SJSA1 (cell line): ENCODE measurements at regions not wholly inside any gene's neighbourhood (a gene's known extent, or its start where the extent isn't known, plus 50 kb on each side); places are given as distances from the start of the nearest gene placed in this dataset.

Source experiments
- DNase-seq, 2 experiments: peaks; one replicate each; pipeline ENCODE4 v3.0.0-alpha.2; 2015 to 2020; ENCODE audit warnings: low spot score in 2 of 2, low read depth in 1 of 2
- H3K27ac ChIP-seq: fragments of 250-450 bp; sonication (Bioruptor Pico); 2 replicates; pipeline ENCODE4 v1.5.1; 2020; ENCODE audit warnings: mild to moderate bottlenecking, moderate library complexity
- H3K27me3 ChIP-seq: fragments of 250-450 bp; sonication (Bioruptor Pico); replicated peaks from 2 replicates; pipeline ENCODE4 v1.5.1; 2020; ENCODE audit warnings: mild to moderate bottlenecking, moderate library complexity
- H3K36me3 ChIP-seq: fragments of 250-450 bp; sonication (Bioruptor Pico); 2 replicates; pipeline ENCODE4 v1.5.1; 2020; ENCODE audit warnings: mild to moderate bottlenecking
- H3K4me1 ChIP-seq: fragments of 250-450 bp; sonication (Bioruptor Pico); replicated peaks from 2 replicates; pipeline ENCODE4 v1.6.1; 2021; ENCODE audit warnings: mild to moderate bottlenecking
- H3K4me3 ChIP-seq: fragments of 250-450 bp; sonication (Bioruptor Pico); 2 replicates; pipeline ENCODE4 v1.5.1; 2020; ENCODE audit warnings: mild to moderate bottlenecking
- H3K9me3 ChIP-seq: fragments of 250-450 bp; sonication (Bioruptor Pico); replicated peaks from 2 replicates; pipeline ENCODE4 v1.5.1; 2020; ENCODE audit warnings: mild to moderate bottlenecking

GRCh38 chr6:94462231-94462630, 1042.9 kb upstream of the EPHA7 start:
- H3K4me1 ChIP-seq = no peaks in the 10 kb centered on the region
- H3K4me3 ChIP-seq = no peak overlapping the region
- H3K9me3 ChIP-seq = no peaks in the 10 kb centered on the region
- H3K36me3 ChIP-seq = no peaks in the 10 kb centered on the region
- H3K27ac ChIP-seq = no peak overlapping the region
- no peaks in the 10 kb centered on the region for H3K27me3 ChIP-seq
- DNase-seq = no peak

GRCh38 chr6:94456266-94456665, 1036.9 kb upstream of the EPHA7 start:
- H3K36me3 ChIP-seq = no peaks in the 10 kb centered on the region
- H3K4me3 ChIP-seq = no peak overlapping the region
- no peak for DNase-seq
- H3K4me1 ChIP-seq = no peaks in the 10 kb centered on the region
- H3K27ac ChIP-seq = no peak overlapping the region
- 0 out of 2 replicates have a peak, but pooled peaks cover under 1% of the 10 kb centered on the region for H3K9me3 ChIP-seq
- H3K27me3 ChIP-seq = no peaks in the 10 kb centered on the region

- Histone ChIP-seq H3K4me3 (no peak overlapping the region), H3K27ac (no peak overlapping the region), H3K36me3 (no peaks in the 10 kb centered on the region), H3K4me1 (no peaks in the 10 kb centered on the region), H3K9me3 (0 out of 2 replicates have a peak, but pooled peaks cover 2% of the 10 kb centered on the region), H3K27me3 (no peaks in the 10 kb centered on the region)
- no peak for DNase-seq
These were observed 1034.9 kb upstream of the EPHA7 start for GRCh38 chr6:94454231-94454630.

- Histone ChIP-seq H3K9me3 (0 out of 2 replicates have a peak, but pooled peaks cover under 1% of the 10 kb centered on the region), H3K4me1 (no peaks in the 10 kb centered on the region), H3K27ac (no peak overlapping the region), H3K36me3 (no peaks in the 10 kb centered on the region), H3K4me3 (no peak overlapping the region), H3K27me3 (no peaks in the 10 kb centered on the region)
- DNase-seq = no peak
These were observed 1026.8 kb upstream of the EPHA7 start for GRCh38 chr6:94446120-94446519.

GRCh38 chr6:94443701-94444100, 1024.3 kb upstream of the EPHA7 start:
- no peak for DNase-seq
- H3K4me1 ChIP-seq = no peaks in the 10 kb centered on the region
- no peaks in the 10 kb centered on the region for H3K36me3 ChIP-seq
- no peak overlapping the region for H3K27ac ChIP-seq
- no peaks in the 10 kb centered on the region for H3K27me3 ChIP-seq
- no peaks in the 10 kb centered on the region for H3K9me3 ChIP-seq
- H3K4me3 ChIP-seq = no peak overlapping the region

GRCh38 chr6:94424692-94425091, 1005.3 kb upstream of the EPHA7 start:
- no peak for DNase-seq
- no peak overlapping the region for H3K4me3 ChIP-seq
- H3K27ac ChIP-seq = no peak overlapping the region
- H3K36me3 ChIP-seq = no peaks in the 10 kb centered on the region
- no peaks in the 10 kb centered on the region for H3K27me3 ChIP-seq
- H3K4me1 ChIP-seq = no peaks in the 10 kb centered on the region
- peaks cover 2% of the 10 kb centered on the region; the same call in 1 of the 2 replicates for H3K9me3 ChIP-seq

- no peak for DNase-seq
- Histone ChIP-seq H3K4me1 (no peaks in the 10 kb centered on the region), H3K9me3 (no peaks in the 10 kb centered on the region), H3K27me3 (no peaks in the 10 kb centered on the region), H3K36me3 (no peaks in the 10 kb centered on the region), H3K27ac (no peak overlapping the region), H3K4me3 (no peak overlapping the region)
These were observed 998.0 kb upstream of the EPHA7 start for GRCh38 chr6:94417363-94417762.

GRCh38 chr6:94414041-94414440, 994.7 kb upstream of the EPHA7 start:
- no peak overlapping the region for H3K27ac ChIP-seq
- H3K4me3 ChIP-seq = no peak overlapping the region
- H3K9me3 ChIP-seq = no peaks in the 10 kb centered on the region
- no peak for DNase-seq
- no peaks in the 10 kb centered on the region for H3K27me3 ChIP-seq
- H3K4me1 ChIP-seq = no peaks in the 10 kb centered on the region
- H3K36me3 ChIP-seq = no peaks in the 10 kb centered on the region

GRCh38 chr6:94401311-94401710, 982.0 kb upstream of the EPHA7 start:
- no peak overlapping the region for H3K27ac ChIP-seq
- no peak for DNase-seq
- no peaks in the 10 kb centered on the region for H3K4me1 ChIP-seq

GRCh38 chr6:94394822-94395221, 975.5 kb upstream of the EPHA7 start:
- no peaks in the 10 kb centered on the region for H3K27me3 ChIP-seq
- H3K36me3 ChIP-seq = no peaks in the 10 kb centered on the region
- H3K4me3 ChIP-seq = no peak overlapping the region
- H3K9me3 ChIP-seq = no peaks in the 10 kb centered on the region
- H3K27ac ChIP-seq = no peak overlapping the region
- H3K4me1 ChIP-seq = no peaks in the 10 kb centered on the region
- no peak for DNase-seq

More at GRCh38 chr6:94401311-94401710, 982.0 kb upstream of the EPHA7 start:
- Histone ChIP-seq H3K27me3 (no peaks in the 10 kb centered on the region), H3K4me3 (no peak overlapping the region), H3K36me3 (no peaks in the 10 kb centered on the region), H3K9me3 (no peaks in the 10 kb centered on the region)

GRCh38 chr6:94389218-94389617, 969.9 kb upstream of the EPHA7 start:
- DNase-seq = no peak
- Histone ChIP-seq H3K4me3 (no peak overlapping the region), H3K9me3 (no peaks in the 10 kb centered on the region), H3K36me3 (no peaks in the 10 kb centered on the region), H3K27me3 (no peaks in the 10 kb centered on the region), H3K4me1 (no peaks in the 10 kb centered on the region), H3K27ac (no peak overlapping the region)

- Histone ChIP-seq H3K4me1 (no peaks in the 10 kb centered on the region), H3K4me3 (no peak overlapping the region), H3K27ac (no peak overlapping the region), H3K9me3 (peaks cover 3% of the 10 kb centered on the region; the same call in 1 of the 2 replicates), H3K36me3 (no peaks in the 10 kb centered on the region), H3K27me3 (no peaks in the 10 kb centered on the region)
- no peak for DNase-seq
These were observed 958.5 kb upstream of the EPHA7 start for GRCh38 chr6:94377835-94378234.

GRCh38 chr6:94376876-94377275, 957.5 kb upstream of the EPHA7 start:
- no peak overlapping the region for H3K27ac ChIP-seq
- DNase-seq = no peak
- H3K9me3 ChIP-seq = peaks cover 2% of the 10 kb centered on the region; the same call in 1 of the 2 replicates
- H3K4me1 ChIP-seq = no peaks in the 10 kb centered on the region
- H3K36me3 ChIP-seq = no peaks in the 10 kb centered on the region
- H3K4me3 ChIP-seq = no peak overlapping the region
- no peaks in the 10 kb centered on the region for H3K27me3 ChIP-seq

- H3K27me3 ChIP-seq = no peaks in the 10 kb centered on the region
- H3K36me3 ChIP-seq = no peaks in the 10 kb centered on the region
- no peak overlapping the region for H3K27ac ChIP-seq
- no peaks in the 10 kb centered on the region for H3K9me3 ChIP-seq
- DNase-seq = no peak
- no peak overlapping the region for H3K4me3 ChIP-seq
- H3K4me1 ChIP-seq = no peaks in the 10 kb centered on the region
These were observed 952.9 kb upstream of the EPHA7 start for GRCh38 chr6:94372229-94372628.

GRCh38 chr6:94367316-94367715, 948.0 kb upstream of the EPHA7 start:
- no peak for DNase-seq
- no peak overlapping the region for H3K27ac ChIP-seq
- H3K4me3 ChIP-seq = no peak overlapping the region
- no peaks in the 10 kb centered on the region for H3K4me1 ChIP-seq
- H3K27me3 ChIP-seq = no peaks in the 10 kb centered on the region
- no peaks in the 10 kb centered on the region for H3K36me3 ChIP-seq
- H3K9me3 ChIP-seq = no peaks in the 10 kb centered on the region
